ENCODE measurements at regions not wholly inside any gene's neighbourhood (a gene's known extent, or its start where the extent isn't known, plus 50 kb on each side); places are given as distances from the start of the nearest gene placed in this dataset.

DNA sequence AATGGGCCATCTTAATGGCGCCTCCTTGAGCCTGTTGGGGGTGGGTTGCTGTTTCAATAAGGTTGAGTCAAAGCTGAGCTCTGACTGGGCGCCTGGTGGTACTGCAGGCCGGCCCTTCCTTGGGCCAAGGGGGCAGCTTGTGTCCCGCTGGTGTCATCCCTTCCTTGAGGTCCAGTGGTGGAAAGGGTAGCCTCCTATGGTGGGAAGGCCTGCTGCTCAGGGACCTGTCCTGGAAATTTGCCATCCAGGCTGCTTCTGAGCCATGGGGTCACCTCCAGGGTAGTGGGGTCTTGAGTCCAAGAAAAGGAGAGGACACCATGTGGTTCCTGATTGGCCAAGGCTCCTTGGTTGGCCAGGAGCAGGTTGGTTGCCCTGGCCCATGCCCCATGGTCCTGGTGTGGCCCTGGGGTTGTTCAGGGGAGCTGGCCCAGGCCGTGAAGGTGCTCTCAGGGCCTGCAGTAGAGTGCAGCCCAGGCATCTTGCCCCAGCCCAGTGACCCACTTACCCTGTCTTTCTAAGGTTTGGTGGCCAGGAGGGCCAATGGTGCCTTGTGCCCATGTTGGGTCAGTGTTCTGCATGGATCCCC is 188.7 kb downstream of the UBE3A start:
- H3K27me3 ChIP-seq (ENCODE audit: insufficient read depth, low read length), result no peaks in the 10 kb centered on the region
- Mint-ChIP-seq H3K4me1 (ENCODE audit: low read depth, unreplicated experiment) (no peaks in the 10 kb centered on the region), H3K27ac (ENCODE audit: unreplicated experiment) (no peak overlapping the region), H3K27me3 (ENCODE audit: low read depth, unreplicated experiment) (no peaks in the 10 kb centered on the region), H3K9me3 (ENCODE audit: unreplicated experiment) (peaks cover 23% of the 10 kb centered on the region), H3K4me3 (ENCODE audit: unreplicated experiment) (no peak overlapping the region), H3K36me3 (ENCODE audit: low read depth, unreplicated experiment) (peaks cover 8% of the 10 kb centered on the region)
- no peak overlapping the region for H3K4me3 ChIP-seq (ENCODE audit: insufficient read depth, low read depth, low read length)
- no peak for FAIRE-seq
- no peaks in the 10 kb centered on the region for H3K4me1 ChIP-seq (ENCODE audit: insufficient read depth, low read length)
- H4K20me1 ChIP-seq (ENCODE audit: insufficient read depth, low read length), result no peaks in the 10 kb centered on the region
- no peak overlapping the region for H3K9ac ChIP-seq (ENCODE audit: low read length)
- H3K9me3 ChIP-seq (ENCODE audit: insufficient read depth, low read depth, low read length), result peaks cover 33% of the 10 kb centered on the region
- no peak for TF ChIP-seq EZH2 (IDR thresholded peaks at IDR 0.05; ENCODE audit: insufficient read depth, low read length)
- TF ChIP-seq, protein P1, sequence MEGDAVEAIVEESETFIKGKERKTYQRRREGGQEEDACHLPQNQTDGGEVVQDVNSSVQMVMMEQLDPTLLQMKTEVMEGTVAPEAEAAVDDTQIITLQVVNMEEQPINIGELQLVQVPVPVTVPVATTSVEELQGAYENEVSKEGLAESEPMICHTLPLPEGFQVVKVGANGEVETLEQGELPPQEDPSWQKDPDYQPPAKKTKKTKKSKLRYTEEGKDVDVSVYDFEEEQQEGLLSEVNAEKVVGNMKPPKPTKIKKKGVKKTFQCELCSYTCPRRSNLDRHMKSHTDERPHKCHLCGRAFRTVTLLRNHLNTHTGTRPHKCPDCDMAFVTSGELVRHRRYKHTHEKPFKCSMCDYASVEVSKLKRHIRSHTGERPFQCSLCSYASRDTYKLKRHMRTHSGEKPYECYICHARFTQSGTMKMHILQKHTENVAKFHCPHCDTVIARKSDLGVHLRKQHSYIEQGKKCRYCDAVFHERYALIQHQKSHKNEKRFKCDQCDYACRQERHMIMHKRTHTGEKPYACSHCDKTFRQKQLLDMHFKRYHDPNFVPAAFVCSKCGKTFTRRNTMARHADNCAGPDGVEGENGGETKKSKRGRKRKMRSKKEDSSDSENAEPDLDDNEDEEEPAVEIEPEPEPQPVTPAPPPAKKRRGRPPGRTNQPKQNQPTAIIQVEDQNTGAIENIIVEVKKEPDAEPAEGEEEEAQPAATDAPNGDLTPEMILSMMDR (IDR thresholded peaks at IDR 0.05; ENCODE audit: insufficient read depth, low read depth, low read length), result no peak
- no peak overlapping the region for H3K27ac ChIP-seq (ENCODE audit: low read depth, low read length)
- H3K36me3 ChIP-seq (ENCODE audit: insufficient read depth, low read length), result no peaks in the 10 kb centered on the region
- no peak overlapping the region for H2AFZ ChIP-seq (ENCODE audit: low read depth, low read length)
- H3K4me2 ChIP-seq (ENCODE audit: low read length), result no peak overlapping the region
- no peaks in the 10 kb centered on the region for H3K79me2 ChIP-seq (ENCODE audit: insufficient read depth, low read length)
- no peak for DNase-seq (ENCODE audit: low read depth)

DNA sequence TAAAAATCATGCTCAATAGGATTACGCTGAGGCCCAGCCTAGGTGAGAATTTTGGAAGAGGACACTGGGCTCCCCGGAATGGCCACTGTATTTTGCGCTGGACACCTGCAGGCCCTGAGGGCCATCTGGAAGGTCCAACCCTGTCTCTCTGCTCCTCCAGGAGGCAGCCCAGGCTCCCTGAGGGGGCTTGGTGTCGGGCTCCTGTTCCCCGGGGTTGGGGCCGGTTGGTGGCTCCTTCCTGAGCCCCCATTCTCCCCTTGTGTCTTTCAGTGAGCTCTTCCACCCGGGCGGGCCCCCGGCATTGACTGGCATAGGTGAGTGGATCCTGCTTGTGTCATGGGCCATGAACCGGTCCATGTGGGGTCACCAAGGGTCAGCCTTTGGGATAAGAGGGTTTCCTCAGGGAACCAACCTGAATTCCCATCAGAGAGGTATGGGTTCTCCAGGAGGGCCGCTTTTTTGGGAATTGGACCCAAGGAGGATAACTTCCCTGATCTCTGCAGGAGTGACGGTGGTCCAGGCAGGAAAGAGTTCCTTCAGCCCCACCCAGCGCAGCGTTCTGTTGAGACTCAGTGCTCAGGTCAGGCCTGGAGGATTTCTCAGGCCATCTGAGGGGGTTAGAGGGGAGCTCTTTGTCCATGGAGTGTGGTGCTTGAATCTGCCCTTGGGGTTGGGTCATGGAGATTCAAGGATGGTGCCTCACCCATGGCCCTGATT is 187.8 kb downstream of the UBE3A start:
- no peak overlapping the region for H3K27ac ChIP-seq (ENCODE audit: low read depth, low read length)
- no peak overlapping the region for H2AFZ ChIP-seq (ENCODE audit: low read depth, low read length)
- Mint-ChIP-seq H3K27ac (ENCODE audit: unreplicated experiment) (no peak overlapping the region), H3K4me1 (ENCODE audit: low read depth, unreplicated experiment) (no peaks in the 10 kb centered on the region), H3K9me3 (ENCODE audit: unreplicated experiment) (peaks cover 24% of the 10 kb centered on the region), H3K4me3 (ENCODE audit: unreplicated experiment) (no peak overlapping the region), H3K36me3 (ENCODE audit: low read depth, unreplicated experiment) (peaks cover 5% of the 10 kb centered on the region), H3K27me3 (ENCODE audit: low read depth, unreplicated experiment) (no peaks in the 10 kb centered on the region)
- DNase-seq (ENCODE audit: low read depth) (no peak), FAIRE-seq (no peak)
- H4K20me1 ChIP-seq (ENCODE audit: insufficient read depth, low read length), result no peaks in the 10 kb centered on the region
- no peak overlapping the region for H3K4me3 ChIP-seq (ENCODE audit: insufficient read depth, low read depth, low read length)
- TF ChIP-seq EZH2 (IDR thresholded peaks at IDR 0.05; ENCODE audit: insufficient read depth, low read length), result no peak
- TF ChIP-seq, protein P1 (IDR thresholded peaks at IDR 0.05; ENCODE audit: insufficient read depth, low read depth, low read length), result no peak
- H3K79me2 ChIP-seq (ENCODE audit: insufficient read depth, low read length), result no peaks in the 10 kb centered on the region
- H3K9me3 ChIP-seq (ENCODE audit: insufficient read depth, low read depth, low read length), result peaks cover 25% of the 10 kb centered on the region
- H3K36me3 ChIP-seq (ENCODE audit: insufficient read depth, low read length), result no peaks in the 10 kb centered on the region
- no peaks in the 10 kb centered on the region for H3K4me1 ChIP-seq (ENCODE audit: insufficient read depth, low read length)
- H3K9ac ChIP-seq (ENCODE audit: low read length), result no peak overlapping the region
- H3K4me2 ChIP-seq (ENCODE audit: low read length), result no peak overlapping the region
- no peaks in the 10 kb centered on the region for H3K27me3 ChIP-seq (ENCODE audit: insufficient read depth, low read length)

Data from astrocyte (in vitro differentiated cells and primary cell).